Endodermal cell (in vitro differentiated cells): ENCODE measurements at regions not wholly inside any gene's neighbourhood (a gene's known extent, or its start where the extent isn't known, plus 50 kb on each side); places are given as distances from the start of the nearest gene placed in this dataset.

Source experiments
- DNase-seq: peaks from one replicate; pipeline ENCODE4 v3.0.0-alpha.2; 2017
- H3K27ac ChIP-seq: 2 replicates; pipeline ENCODE4 v1.5.1; 2013; ENCODE audit warnings: mild to moderate bottlenecking, low read depth, low read length, moderate library complexity
- H3K27me3 ChIP-seq: 2 replicates; pipeline ENCODE4 v1.6.1; 2013; ENCODE audit warnings: mild to moderate bottlenecking, low read length, moderate library complexity; ENCODE audit not compliant: insufficient read depth, control insufficient read depth, poor library complexity, severe bottlenecking
- H3K36me3 ChIP-seq: 2 replicates; pipeline ENCODE4 v1.7.0; 2013; ENCODE audit warnings: mild to moderate bottlenecking, low read length, moderate library complexity; ENCODE audit not compliant: control insufficient read depth, insufficient read depth
- H3K4me1 ChIP-seq: one replicate; pipeline ENCODE4 v1.7.0; 2013; ENCODE audit warnings: low read length; ENCODE audit not compliant: control insufficient read depth, insufficient read depth
- H3K4me3 ChIP-seq: 2 replicates; pipeline ENCODE4 v1.5.1; 2013; ENCODE audit warnings: mild to moderate bottlenecking, low read length, moderate library complexity
- H3K9ac ChIP-seq: 2 replicates; pipeline ENCODE4 v1.6.1; 2013; ENCODE audit warnings: mild to moderate bottlenecking, low read length, moderate library complexity; ENCODE audit not compliant: poor library complexity, severe bottlenecking; ENCODE audit errors: extremely low read depth
- H3K9me3 ChIP-seq: 2 replicates; pipeline ENCODE4 v1.6.1; 2013; ENCODE audit warnings: mild to moderate bottlenecking, low read length, moderate library complexity; ENCODE audit not compliant: control insufficient read depth
- H3K27ac Mint-ChIP-seq: 2 replicates; pipeline ENCODE4 v1.8.0; 2020; ENCODE audit warnings: mixed read lengths
- H3K27me3 Mint-ChIP-seq: 2 replicates; pipeline ENCODE4 v1.8.0; 2021; ENCODE audit warnings: mild to moderate bottlenecking, mixed read lengths; ENCODE audit not compliant: insufficient read depth
- H3K36me3 Mint-ChIP-seq: 2 replicates; pipeline ENCODE4 v1.8.0; 2020; ENCODE audit warnings: low read depth, mixed read lengths
- H3K4me1 Mint-ChIP-seq: 2 replicates; pipeline ENCODE4 v1.8.0; 2020; ENCODE audit warnings: mixed read lengths
- H3K4me3 Mint-ChIP-seq: 2 replicates; pipeline ENCODE4 v1.8.0; 2020; ENCODE audit warnings: mild to moderate bottlenecking, moderate library complexity, mixed read lengths
- H3K9me3 Mint-ChIP-seq: 2 replicates; pipeline ENCODE4 v1.8.0; 2020; ENCODE audit warnings: mild to moderate bottlenecking, mixed read lengths
- WGBS, 2 experiments: methylation state at CpG; one replicate each; pipeline versions ENCODE4 v1.1.5 to v1.1.7; 2013; ENCODE audit warnings: missing lambda C conversion rate in 2 of 2, mixed read lengths in 1 of 2; ENCODE audit not compliant: insufficient coverage in 1 of 2, insufficient read length in 1 of 2; 5-methylcytosine and 5-hydroxymethylcytosine counted together
- TF ChIP-seq, protein P1 (sequence below): fragments of 200-600 bp; sonication (generic); conservative IDR thresholded peaks from 2 replicates; pipeline ENCODE4 v1.5.0; 2021; ENCODE audit warnings: antibody characterized with exemption, mild to moderate bottlenecking

DNA sequence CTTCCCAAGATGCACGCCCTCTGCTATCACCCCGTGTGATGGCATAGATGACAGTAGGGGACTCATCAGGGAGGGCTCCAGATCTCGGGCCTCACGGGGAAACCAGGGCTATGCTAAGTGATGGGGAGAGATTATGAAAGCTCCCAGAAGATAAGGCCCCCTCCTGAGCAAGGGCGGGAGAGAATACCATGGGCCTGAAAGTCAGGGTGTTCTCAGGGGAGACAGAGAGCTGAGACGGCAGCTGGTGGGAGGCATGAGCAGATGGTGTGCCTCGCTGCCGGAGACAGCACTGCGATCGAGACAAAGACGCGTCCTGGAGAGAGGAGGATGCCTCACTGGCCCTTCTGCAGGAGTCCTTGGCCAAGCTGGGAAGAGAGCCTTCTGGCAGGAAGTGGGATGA lies 106.5 kb upstream of the ADPGK start:
- no peak overlapping the region for H3K27ac ChIP-seq
- no peak overlapping the region for H3K9ac ChIP-seq
- Mint-ChIP-seq H3K36me3 (no peaks in the 10 kb centered on the region), H3K27me3 (peaks cover 2% of the 10 kb centered on the region), H3K27ac (no peak overlapping the region), H3K4me1 (no peaks in the 10 kb centered on the region), H3K4me3 (no peak overlapping the region), H3K9me3 (peaks cover 5% of the 10 kb centered on the region)
- no peaks in the 10 kb centered on the region for H3K9me3 ChIP-seq
- WGBS, 2 experiments = 83 to 88% methylated on average over 12 of the region's 12 CpGs
- no peak for DNase-seq
- H3K4me3 ChIP-seq = no peak overlapping the region
- H3K4me1 ChIP-seq = no peaks in the 10 kb centered on the region
- H3K27me3 ChIP-seq = no peaks in the 10 kb centered on the region
- no peaks in the 10 kb centered on the region for H3K36me3 ChIP-seq
- TF ChIP-seq, protein P1, sequence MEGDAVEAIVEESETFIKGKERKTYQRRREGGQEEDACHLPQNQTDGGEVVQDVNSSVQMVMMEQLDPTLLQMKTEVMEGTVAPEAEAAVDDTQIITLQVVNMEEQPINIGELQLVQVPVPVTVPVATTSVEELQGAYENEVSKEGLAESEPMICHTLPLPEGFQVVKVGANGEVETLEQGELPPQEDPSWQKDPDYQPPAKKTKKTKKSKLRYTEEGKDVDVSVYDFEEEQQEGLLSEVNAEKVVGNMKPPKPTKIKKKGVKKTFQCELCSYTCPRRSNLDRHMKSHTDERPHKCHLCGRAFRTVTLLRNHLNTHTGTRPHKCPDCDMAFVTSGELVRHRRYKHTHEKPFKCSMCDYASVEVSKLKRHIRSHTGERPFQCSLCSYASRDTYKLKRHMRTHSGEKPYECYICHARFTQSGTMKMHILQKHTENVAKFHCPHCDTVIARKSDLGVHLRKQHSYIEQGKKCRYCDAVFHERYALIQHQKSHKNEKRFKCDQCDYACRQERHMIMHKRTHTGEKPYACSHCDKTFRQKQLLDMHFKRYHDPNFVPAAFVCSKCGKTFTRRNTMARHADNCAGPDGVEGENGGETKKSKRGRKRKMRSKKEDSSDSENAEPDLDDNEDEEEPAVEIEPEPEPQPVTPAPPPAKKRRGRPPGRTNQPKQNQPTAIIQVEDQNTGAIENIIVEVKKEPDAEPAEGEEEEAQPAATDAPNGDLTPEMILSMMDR = no peak

DNA sequence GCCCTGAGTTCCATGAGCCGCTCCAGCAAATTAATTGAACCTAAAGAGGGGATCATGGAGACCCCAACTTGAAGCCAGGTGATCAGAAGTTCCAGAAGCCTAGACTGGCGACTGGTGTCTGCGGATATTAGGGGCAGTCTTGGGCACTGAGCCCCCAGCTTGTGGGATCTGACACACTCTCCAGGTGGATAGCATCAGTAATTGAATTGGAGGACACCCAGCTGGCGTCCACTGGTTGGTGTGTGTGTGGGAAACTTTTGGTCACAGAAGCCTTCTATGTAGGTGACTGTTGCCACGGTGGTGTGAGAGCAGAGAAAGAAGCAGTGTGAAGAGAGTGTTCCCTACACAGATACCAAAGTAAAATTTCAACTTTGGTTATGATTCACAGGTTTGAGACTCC lies 106.0 kb upstream of the ADPGK start:
- H3K27me3 ChIP-seq = no peaks in the 10 kb centered on the region
- H3K4me1 Mint-ChIP-seq = no peaks in the 10 kb centered on the region

DNA sequence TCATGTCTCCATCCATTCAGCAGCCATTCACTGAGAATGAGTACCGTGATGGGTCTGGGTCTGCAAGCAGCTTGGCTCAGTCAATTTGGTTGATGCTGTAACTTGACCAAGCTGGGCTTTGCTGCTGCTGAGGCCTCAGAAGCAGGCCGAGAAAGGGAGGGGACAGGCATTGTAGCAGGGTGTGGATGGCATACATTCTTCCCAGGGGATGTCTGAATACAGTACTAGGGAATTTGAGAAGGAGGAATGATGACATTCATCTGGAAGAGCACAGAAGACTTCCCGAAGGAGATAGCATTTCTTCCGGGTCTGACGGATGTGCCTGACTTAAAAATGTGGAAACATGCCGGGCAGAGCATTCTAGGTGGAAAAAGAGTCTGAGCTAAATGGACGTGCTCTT lies 105.3 kb upstream of the ADPGK start:
- Histone ChIP-seq H3K27ac (no peak overlapping the region), H3K9me3 (no peaks in the 10 kb centered on the region), H3K4me1 (no peaks in the 10 kb centered on the region), H3K36me3 (no peaks in the 10 kb centered on the region), H3K4me3 (no peak overlapping the region), H3K9ac (no peak overlapping the region), H3K27me3 (no peaks in the 10 kb centered on the region)
- no peaks in the 10 kb centered on the region for H3K4me1 Mint-ChIP-seq
- DNase-seq = no peak
- no peaks in the 10 kb centered on the region for H3K36me3 Mint-ChIP-seq
- H3K9me3 Mint-ChIP-seq = no peaks in the 10 kb centered on the region
- TF ChIP-seq, protein P1 = no peak
- no peak overlapping the region for H3K4me3 Mint-ChIP-seq
- H3K27ac Mint-ChIP-seq = no peak overlapping the region
- H3K27me3 Mint-ChIP-seq = peaks cover 2% of the 10 kb centered on the region
- 95 to 99% methylated on average over 6 to 7 of the region's 7 CpGs for WGBS, 2 experiments

More for the DNA sequence above, 106.0 kb upstream of the ADPGK start:
- DNase-seq = no peak
- H3K4me3 Mint-ChIP-seq = no peak overlapping the region
- Histone ChIP-seq H3K27ac (no peak overlapping the region), H3K9me3 (no peaks in the 10 kb centered on the region), H3K4me3 (no peak overlapping the region), H3K4me1 (no peaks in the 10 kb centered on the region), H3K36me3 (no peaks in the 10 kb centered on the region), H3K9ac (no peak overlapping the region)
- peaks cover 2% of the 10 kb centered on the region for H3K27me3 Mint-ChIP-seq
- H3K27ac Mint-ChIP-seq = no peak overlapping the region
- 89 to 91% methylated on average over 3 to 5 of the region's 5 CpGs for WGBS, 2 experiments
- TF ChIP-seq, protein P1 = no peak
- no peaks in the 10 kb centered on the region for H3K36me3 Mint-ChIP-seq
- H3K9me3 Mint-ChIP-seq = peaks cover 5% of the 10 kb centered on the region
